ENCODE measurements at regions not wholly inside any gene's neighbourhood (a gene's known extent, or its start where the extent isn't known, plus 50 kb on each side); places are given as distances from the start of the nearest gene placed in this dataset.
"Not testable (repeated sequence)": the region's sequence is repeated elsewhere in the genome, so short reads cannot be mapped to it uniquely, and the experiment has no call there.

- no peaks in the 10 kb centered on the region for H3K27me3 ChIP-seq (ENCODE audit: control insufficient read depth in 2 of 2, insufficient read depth in 1 of 2, low read length in 1 of 2)
- WGBS = 88% methylated on average over 2 of the region's 2 CpGs
- H3K9me3 ChIP-seq (ENCODE audit: control insufficient read depth in 2 of 2, insufficient read depth in 1 of 2, low read length in 1 of 2) = no peaks in the 10 kb centered on the region
- no peak overlapping the region for H3K4me3 ChIP-seq (ENCODE audit: low read length in 2 of 2)
- H3K36me3 ChIP-seq (ENCODE audit: control insufficient read depth in 2 of 2, insufficient read depth in 2 of 2, low read length in 1 of 2) = no peaks in the 10 kb centered on the region
- no peak for DNase-seq (ENCODE audit: low read depth in 6 of 9, low spot score in 9 of 9)
- no peaks in the 10 kb centered on the region for H3K4me1 ChIP-seq (ENCODE audit: control insufficient read depth in 2 of 2, insufficient read depth in 2 of 2, low read length in 2 of 2)
- H3K27ac ChIP-seq (ENCODE audit: low read depth in 1 of 2, low read length in 1 of 2) = no peak overlapping the region
Measured at GRCh38 chr4:177185151-177185550, 124.5 kb upstream of the NEIL3 start.

- no peaks in the 10 kb centered on the region for H3K9me3 ChIP-seq (ENCODE audit: control insufficient read depth in 2 of 2, insufficient read depth in 1 of 2, low read length in 1 of 2)
- WGBS = 86% methylated on average over 2 of the region's 2 CpGs
- no peaks in the 10 kb centered on the region for H3K4me1 ChIP-seq (ENCODE audit: control insufficient read depth in 2 of 2, insufficient read depth in 2 of 2, low read length in 2 of 2)
- H3K36me3 ChIP-seq (ENCODE audit: control insufficient read depth in 2 of 2, insufficient read depth in 2 of 2, low read length in 1 of 2) = no peaks in the 10 kb centered on the region
- H3K27me3 ChIP-seq (ENCODE audit: control insufficient read depth in 2 of 2, insufficient read depth in 1 of 2, low read length in 1 of 2) = no peaks in the 10 kb centered on the region
- H3K27ac ChIP-seq (ENCODE audit: low read depth in 1 of 2, low read length in 1 of 2) = no peak overlapping the region
- H3K4me3 ChIP-seq (ENCODE audit: low read length in 2 of 2) = no peak overlapping the region
- no peak for DNase-seq (ENCODE audit: low read depth in 6 of 9, low spot score in 9 of 9)
Measured at GRCh38 chr4:177185579-177185978, 124.1 kb upstream of the NEIL3 start.

- Histone ChIP-seq H3K4me3 (ENCODE audit: low read length in 2 of 2) (no peak overlapping the region), H3K4me1 (ENCODE audit: control insufficient read depth in 2 of 2, insufficient read depth in 2 of 2, low read length in 2 of 2) (no peaks in the 10 kb centered on the region), H3K27ac (ENCODE audit: low read depth in 1 of 2, low read length in 1 of 2) (no peak overlapping the region), H3K27me3 (ENCODE audit: control insufficient read depth in 2 of 2, insufficient read depth in 1 of 2, low read length in 1 of 2) (no peaks in the 10 kb centered on the region), H3K36me3 (ENCODE audit: control insufficient read depth in 2 of 2, insufficient read depth in 2 of 2, low read length in 1 of 2) (no peaks in the 10 kb centered on the region), H3K9me3 (ENCODE audit: control insufficient read depth in 2 of 2, insufficient read depth in 1 of 2, low read length in 1 of 2) (no peaks in the 10 kb centered on the region)
- 82% methylated on average over 2 of the region's 2 CpGs for WGBS
- DNase-seq (ENCODE audit: low read depth in 6 of 9, low spot score in 9 of 9) = no peak
Measured at GRCh38 chr4:177187371-177187770, 122.3 kb upstream of the NEIL3 start.

GRCh38 chr4:177190995-177191580 is 118.6 kb upstream of the NEIL3 start:
- Histone ChIP-seq H3K27me3 (ENCODE audit: control insufficient read depth in 2 of 2, insufficient read depth in 1 of 2, low read length in 1 of 2) (no peaks in the 10 kb centered on the region), H3K4me3 (ENCODE audit: low read length in 2 of 2) (no peak overlapping the region), H3K4me1 (ENCODE audit: control insufficient read depth in 2 of 2, insufficient read depth in 2 of 2, low read length in 2 of 2) (no peaks in the 10 kb centered on the region), H3K27ac (ENCODE audit: low read depth in 1 of 2, low read length in 1 of 2) (no peak overlapping the region), H3K36me3 (ENCODE audit: control insufficient read depth in 2 of 2, insufficient read depth in 2 of 2, low read length in 1 of 2) (no peaks in the 10 kb centered on the region), H3K9me3 (ENCODE audit: control insufficient read depth in 2 of 2, insufficient read depth in 1 of 2, low read length in 1 of 2) (no peaks in the 10 kb centered on the region)
- WGBS = 80% methylated on average over 3 of the region's 3 CpGs
- no peak for DNase-seq (ENCODE audit: low read depth in 6 of 9, low spot score in 9 of 9)

- H3K4me3 ChIP-seq (ENCODE audit: low read length in 2 of 2) = no peak overlapping the region
- no peak for DNase-seq (ENCODE audit: low read depth in 6 of 9, low spot score in 9 of 9)
- no peaks in the 10 kb centered on the region for H3K4me1 ChIP-seq (ENCODE audit: control insufficient read depth in 2 of 2, insufficient read depth in 2 of 2, low read length in 2 of 2)
- no peaks in the 10 kb centered on the region for H3K27me3 ChIP-seq (ENCODE audit: control insufficient read depth in 2 of 2, insufficient read depth in 1 of 2, low read length in 1 of 2)
- no peak overlapping the region for H3K27ac ChIP-seq (ENCODE audit: low read depth in 1 of 2, low read length in 1 of 2)
- no peaks in the 10 kb centered on the region for H3K9me3 ChIP-seq (ENCODE audit: control insufficient read depth in 2 of 2, insufficient read depth in 1 of 2, low read length in 1 of 2)
- no peaks in the 10 kb centered on the region for H3K36me3 ChIP-seq (ENCODE audit: control insufficient read depth in 2 of 2, insufficient read depth in 2 of 2, low read length in 1 of 2)
- WGBS = 71% methylated on average over 4 of the region's 4 CpGs
Measured at GRCh38 chr4:177191586-177191985, 118.1 kb upstream of the NEIL3 start.

DNA sequence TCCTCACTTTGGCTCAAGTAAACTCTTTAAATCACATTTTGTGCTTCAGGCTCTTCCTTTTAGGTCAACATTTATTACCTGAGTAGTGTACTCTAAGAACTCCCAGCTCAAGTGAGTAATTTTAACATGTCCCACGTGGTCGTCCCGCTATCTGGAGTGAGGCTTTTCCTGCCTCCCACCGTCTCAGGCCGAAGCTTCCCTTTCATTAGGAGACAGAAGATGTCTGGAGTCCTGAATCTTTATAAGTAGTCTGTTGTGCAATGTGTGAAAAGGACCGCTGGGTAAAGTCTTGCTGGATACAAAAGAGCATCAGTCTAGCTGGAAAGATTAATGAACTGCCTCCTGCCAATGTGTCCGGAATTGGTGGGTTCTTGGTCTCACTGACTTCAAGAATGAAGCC is 117.7 kb upstream of the NEIL3 start:
- WGBS = 92% methylated on average over 7 of the region's 7 CpGs
- Histone ChIP-seq H3K4me3 (ENCODE audit: low read length in 2 of 2) (no peak overlapping the region), H3K27ac (ENCODE audit: low read depth in 1 of 2, low read length in 1 of 2) (no peak overlapping the region), H3K4me1 (ENCODE audit: control insufficient read depth in 2 of 2, insufficient read depth in 2 of 2, low read length in 2 of 2) (no peaks in the 10 kb centered on the region), H3K27me3 (ENCODE audit: control insufficient read depth in 2 of 2, insufficient read depth in 1 of 2, low read length in 1 of 2) (no peaks in the 10 kb centered on the region), H3K36me3 (ENCODE audit: control insufficient read depth in 2 of 2, insufficient read depth in 2 of 2, low read length in 1 of 2) (no peaks in the 10 kb centered on the region), H3K9me3 (ENCODE audit: control insufficient read depth in 2 of 2, insufficient read depth in 1 of 2, low read length in 1 of 2) (no peaks in the 10 kb centered on the region)
- DNase-seq (ENCODE audit: low read depth in 6 of 9, low spot score in 9 of 9) = no peak

DNA sequence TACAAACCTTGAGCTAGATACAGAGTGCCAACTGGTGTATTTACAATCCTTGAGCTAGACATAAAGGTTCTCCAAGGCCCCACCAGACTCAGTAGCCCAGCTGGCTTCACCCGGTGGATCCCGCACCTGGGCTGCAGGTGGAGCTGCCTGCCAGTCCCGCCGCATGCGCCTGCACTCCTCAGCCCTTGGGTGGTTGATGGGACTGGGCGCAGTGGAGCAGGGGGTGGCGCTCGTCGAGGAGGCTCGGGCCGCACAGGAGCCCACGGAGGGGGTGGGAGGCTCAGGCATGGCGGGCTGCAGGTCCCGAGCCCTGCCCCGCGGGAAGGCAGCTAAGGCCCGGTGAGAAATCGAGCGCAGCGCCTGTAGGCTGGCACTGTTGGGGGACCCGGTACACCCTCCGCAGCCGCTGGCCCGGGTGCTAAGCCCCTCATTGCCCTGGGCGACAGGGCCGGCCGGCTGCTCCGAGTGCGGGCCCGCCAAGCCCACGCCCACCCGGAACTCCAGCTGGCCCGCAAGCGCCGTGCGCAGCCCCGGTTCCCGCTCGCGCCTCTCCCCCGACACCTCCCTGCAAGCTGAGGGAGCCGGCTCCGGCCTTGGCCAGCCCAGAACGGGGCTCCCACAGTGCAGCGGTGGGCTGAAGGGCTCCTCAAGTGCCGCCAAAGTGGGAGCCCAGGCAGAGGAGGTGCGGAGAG is 116.5 kb upstream of the NEIL3 start:
- not testable (repeated sequence) for DNase-seq (ENCODE audit: low read depth in 6 of 9, low spot score in 9 of 9); H3K27me3 ChIP-seq (ENCODE audit: control insufficient read depth in 2 of 2, insufficient read depth in 1 of 2, low read length in 1 of 2)

DNA sequence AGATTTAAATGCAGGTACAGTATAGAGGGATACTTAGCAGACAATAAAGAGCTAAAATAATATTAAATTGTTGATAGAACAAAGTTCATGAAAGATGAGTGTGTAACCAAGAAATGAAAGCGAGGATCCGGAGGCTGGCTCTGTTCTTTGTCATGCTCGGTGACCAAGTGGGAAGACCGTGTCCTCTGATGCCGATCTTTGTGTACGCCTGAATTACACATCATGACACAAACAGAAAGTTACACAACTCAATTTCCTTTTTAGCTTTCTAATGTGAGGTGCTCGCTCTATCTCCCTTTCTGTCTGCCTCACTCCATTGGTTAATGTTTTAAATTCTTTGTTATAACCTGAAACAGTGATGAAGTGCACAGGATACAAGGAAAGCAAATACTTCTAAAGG is 114.8 kb upstream of the NEIL3 start:
- WGBS = 82% methylated on average over 7 of the region's 7 CpGs
- Histone ChIP-seq H3K27ac (ENCODE audit: low read depth in 1 of 2, low read length in 1 of 2) (no peak overlapping the region), H3K9me3 (ENCODE audit: control insufficient read depth in 2 of 2, insufficient read depth in 1 of 2, low read length in 1 of 2) (no peaks in the 10 kb centered on the region), H3K27me3 (ENCODE audit: control insufficient read depth in 2 of 2, insufficient read depth in 1 of 2, low read length in 1 of 2) (no peaks in the 10 kb centered on the region), H3K4me1 (ENCODE audit: control insufficient read depth in 2 of 2, insufficient read depth in 2 of 2, low read length in 2 of 2) (no peaks in the 10 kb centered on the region), H3K36me3 (ENCODE audit: control insufficient read depth in 2 of 2, insufficient read depth in 2 of 2, low read length in 1 of 2) (no peaks in the 10 kb centered on the region), H3K4me3 (ENCODE audit: low read length in 2 of 2) (no peak overlapping the region)
- no peak for DNase-seq (ENCODE audit: low read depth in 6 of 9, low spot score in 9 of 9)

More for the DNA sequence above, 116.5 kb upstream of the NEIL3 start:
- WGBS = 97% methylated on average over 47 of the region's 47 CpGs
- not testable (repeated sequence) for H3K9me3 ChIP-seq (ENCODE audit: control insufficient read depth in 2 of 2, insufficient read depth in 1 of 2, low read length in 1 of 2); H3K36me3 ChIP-seq (ENCODE audit: control insufficient read depth in 2 of 2, insufficient read depth in 2 of 2, low read length in 1 of 2); H3K27ac ChIP-seq (ENCODE audit: low read depth in 1 of 2, low read length in 1 of 2); H3K4me1 ChIP-seq (ENCODE audit: control insufficient read depth in 2 of 2, insufficient read depth in 2 of 2, low read length in 2 of 2); H3K4me3 ChIP-seq (ENCODE audit: low read length in 2 of 2)

GRCh38 chr4:177196615-177197014 is 113.1 kb upstream of the NEIL3 start:
- WGBS = 93% methylated on average over 2 of the region's 2 CpGs

More at GRCh38 chr4:177196615-177197014, 113.1 kb upstream of the NEIL3 start:
- no peaks in the 10 kb centered on the region for H3K4me1 ChIP-seq (ENCODE audit: control insufficient read depth in 2 of 2, insufficient read depth in 2 of 2, low read length in 2 of 2)
- no peak for DNase-seq (ENCODE audit: low read depth in 6 of 9, low spot score in 9 of 9)
- no peak overlapping the region for H3K27ac ChIP-seq (ENCODE audit: low read depth in 1 of 2, low read length in 1 of 2)
- no peaks in the 10 kb centered on the region for H3K36me3 ChIP-seq (ENCODE audit: control insufficient read depth in 2 of 2, insufficient read depth in 2 of 2, low read length in 1 of 2)
- no peaks in the 10 kb centered on the region for H3K9me3 ChIP-seq (ENCODE audit: control insufficient read depth in 2 of 2, insufficient read depth in 1 of 2, low read length in 1 of 2)
- no peak overlapping the region for H3K4me3 ChIP-seq (ENCODE audit: low read length in 2 of 2)
- H3K27me3 ChIP-seq (ENCODE audit: control insufficient read depth in 2 of 2, insufficient read depth in 1 of 2, low read length in 1 of 2) = no peaks in the 10 kb centered on the region
